HG03045 (cell line): ENCODE measurements at regions not wholly inside any gene's neighbourhood (a gene's known extent, or its start where the extent isn't known, plus 50 kb on each side); places are given as distances from the start of the nearest gene placed in this dataset.

Experiments used
- ATAC-seq: cut with Tn5 transposase; IDR thresholded peaks from one replicate; pipeline ENCODE4 v1.9.1; 2021; ENCODE audit warnings: mild to moderate bottlenecking, moderate library complexity; ENCODE audit not compliant: unreplicated experiment

DNA sequence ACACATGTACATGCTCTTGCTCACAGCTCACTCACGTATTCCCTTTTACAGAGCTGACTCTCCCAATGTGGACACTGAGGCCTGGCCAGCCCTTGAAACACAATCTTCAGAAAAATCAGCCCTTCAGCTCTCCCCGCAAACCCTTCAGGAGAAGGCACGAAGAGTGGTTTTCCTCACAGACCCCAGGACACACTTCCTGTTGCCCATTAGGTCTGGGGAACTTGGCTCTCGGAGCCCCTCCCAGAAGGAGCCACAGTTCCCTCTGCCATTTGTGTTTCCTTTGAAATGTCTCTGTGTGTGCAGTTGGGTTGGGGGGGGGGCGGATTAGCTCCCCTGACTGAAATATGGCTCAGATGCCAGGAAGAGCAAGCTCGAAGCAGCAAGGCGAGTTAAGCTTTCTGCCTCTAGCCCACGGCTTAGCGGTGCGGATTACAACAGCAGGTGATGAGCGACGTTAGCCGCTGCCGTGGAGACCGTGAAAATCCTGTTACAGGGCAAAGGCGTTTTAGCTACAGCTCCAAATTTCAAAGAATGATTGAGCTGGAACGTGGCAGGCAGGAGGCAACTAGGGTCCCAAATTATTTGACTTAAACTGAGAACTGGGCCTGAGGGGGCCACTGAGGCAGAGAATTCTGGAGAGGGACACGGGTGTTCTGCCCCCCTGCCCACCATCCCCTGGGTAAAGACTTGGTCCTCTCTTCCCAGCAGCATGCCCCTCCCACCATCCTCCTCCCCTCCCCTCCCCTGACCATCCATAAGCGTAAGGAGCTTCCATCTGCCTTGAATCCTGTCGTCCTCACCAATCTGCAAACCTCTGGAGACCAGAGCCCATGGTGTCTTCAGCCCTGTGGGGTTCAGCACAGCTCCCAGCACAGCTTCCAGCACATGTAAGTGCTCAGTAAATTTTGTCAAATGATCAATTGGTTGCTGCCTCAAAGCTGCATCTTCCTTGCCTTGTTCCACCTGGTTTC, 598.6 kb downstream of the BUD13 start:
- ATAC-seq = no peak

DNA sequence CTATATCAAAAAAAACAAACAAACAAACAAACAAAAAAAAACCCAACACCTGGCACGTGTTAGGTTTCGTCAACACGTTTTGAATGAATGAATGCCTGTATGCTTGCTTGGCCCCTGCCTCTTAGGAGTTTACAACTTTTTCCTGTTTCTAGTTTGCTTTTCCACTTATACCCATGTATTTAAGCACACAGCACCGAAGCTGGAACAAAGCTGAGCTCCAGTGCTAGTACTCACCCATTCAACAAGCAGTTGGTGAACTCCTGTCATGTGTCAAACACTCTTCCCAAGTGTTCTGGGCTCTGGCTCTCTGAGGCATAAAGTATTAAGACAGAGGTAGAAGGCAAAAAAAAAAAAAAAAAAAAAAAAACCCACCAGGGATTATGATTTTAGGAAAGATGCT, 599.3 kb downstream of the BUD13 start:
- no peak for ATAC-seq

DNA sequence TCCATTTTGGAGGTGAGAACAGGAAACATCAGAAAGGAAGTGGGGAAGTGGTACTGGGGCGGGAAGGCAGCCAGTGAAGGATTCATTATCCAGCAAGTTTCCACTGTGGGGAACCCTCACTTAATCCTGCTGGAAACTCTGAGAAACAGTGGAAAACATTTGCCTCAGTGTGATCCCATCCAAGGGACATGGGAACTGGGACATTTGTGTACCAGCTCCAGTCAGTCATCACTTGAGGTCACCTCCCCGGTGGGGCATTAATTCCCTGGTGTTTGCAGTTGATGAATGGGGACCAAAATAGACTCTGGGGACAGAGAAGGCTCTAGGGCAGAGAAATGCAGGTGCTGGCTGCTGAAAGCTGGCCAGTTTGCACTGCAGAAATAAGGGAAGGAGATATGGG, 599.9 kb downstream of the BUD13 start:
- ATAC-seq = no peak

DNA sequence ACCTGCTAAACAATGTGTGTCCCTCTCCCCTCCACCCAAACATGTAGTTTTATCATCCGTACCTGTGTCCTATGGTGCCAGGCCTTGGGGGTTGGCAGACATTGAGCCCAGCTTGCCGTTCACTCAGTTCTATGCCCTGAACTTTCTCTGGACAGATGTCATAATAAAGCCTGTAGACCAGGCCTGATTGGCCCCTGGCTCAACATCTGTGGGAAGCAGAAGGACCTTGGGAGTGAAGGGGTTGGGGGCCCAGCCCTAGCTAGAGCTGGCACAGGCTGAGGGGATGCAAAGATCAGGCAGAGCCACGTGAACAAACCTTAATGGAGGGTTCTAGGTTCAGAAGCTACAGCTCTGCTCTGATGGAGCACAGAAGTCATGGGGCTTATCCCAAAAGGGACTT, 600.6 kb downstream of the BUD13 start:
- no peak for ATAC-seq

DNA sequence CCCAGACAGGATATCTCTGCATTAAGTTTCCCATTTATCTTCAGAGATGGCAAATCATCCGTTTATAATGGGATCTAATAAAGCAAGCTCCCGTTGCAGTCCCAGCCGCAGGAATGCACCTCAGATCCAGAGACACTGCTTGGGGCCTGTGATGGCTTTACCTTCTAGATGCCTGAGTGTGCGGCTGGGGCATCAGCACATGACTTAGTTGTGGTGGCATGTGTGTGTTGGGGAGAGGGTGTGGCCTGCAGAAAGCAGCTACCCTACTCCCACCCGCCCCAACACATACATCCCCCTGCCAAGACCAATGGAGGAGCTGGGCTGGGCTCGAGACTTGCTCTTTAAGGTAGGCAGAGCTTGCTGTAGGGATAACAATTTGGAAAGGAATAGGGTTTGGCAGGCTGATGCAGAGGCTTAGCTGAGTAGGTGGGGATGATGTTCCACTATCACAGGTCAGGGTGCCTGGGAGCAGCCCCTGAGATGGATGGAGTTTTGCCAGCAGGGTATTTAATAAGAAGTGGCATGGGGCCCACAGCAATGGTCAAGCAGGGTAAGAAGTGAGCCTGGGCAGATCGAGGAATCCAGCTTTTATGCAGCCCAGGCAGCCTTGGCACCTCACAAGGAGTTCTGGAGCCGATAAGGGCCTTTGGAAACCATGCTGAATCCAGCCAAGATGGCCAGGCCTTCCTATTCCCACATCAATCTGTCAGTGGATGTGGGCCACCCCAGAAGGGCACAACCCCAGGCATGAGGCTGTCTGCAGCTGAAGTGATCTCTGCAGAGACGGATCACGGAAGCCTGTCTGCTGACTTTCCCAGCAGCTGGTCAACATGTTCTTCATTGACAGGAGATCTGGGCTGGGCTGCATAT, 601.3 kb downstream of the BUD13 start:
- no peak for ATAC-seq

DNA sequence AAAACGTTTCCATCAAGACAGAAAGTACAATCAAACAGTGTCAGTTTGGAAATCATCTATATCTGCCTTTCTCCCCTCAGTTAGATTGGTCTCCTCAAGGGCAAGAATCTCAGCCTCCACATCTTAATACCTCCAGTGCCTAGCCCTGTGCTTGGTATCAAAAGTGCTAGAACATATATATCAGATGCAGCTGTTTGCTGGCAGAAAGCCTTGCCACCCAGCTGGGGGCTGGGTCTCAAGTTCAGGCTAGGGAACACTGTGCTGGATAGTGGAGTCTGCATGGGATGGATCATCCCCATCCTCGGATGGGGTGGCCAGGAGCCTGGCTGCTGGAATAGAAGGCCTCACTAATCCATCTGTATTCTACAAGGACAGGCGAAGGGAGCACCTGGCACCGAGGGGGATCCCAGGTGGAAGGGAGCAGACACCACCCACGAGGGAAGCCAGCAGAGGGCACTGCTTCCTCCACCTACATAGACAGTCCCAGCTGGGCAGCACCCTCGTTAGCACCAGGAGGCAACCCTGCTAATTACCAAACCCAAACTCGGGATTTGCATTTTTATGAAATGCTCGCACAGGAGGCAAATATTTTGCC, 602.2 kb downstream of the BUD13 start:
- no peak for ATAC-seq

DNA sequence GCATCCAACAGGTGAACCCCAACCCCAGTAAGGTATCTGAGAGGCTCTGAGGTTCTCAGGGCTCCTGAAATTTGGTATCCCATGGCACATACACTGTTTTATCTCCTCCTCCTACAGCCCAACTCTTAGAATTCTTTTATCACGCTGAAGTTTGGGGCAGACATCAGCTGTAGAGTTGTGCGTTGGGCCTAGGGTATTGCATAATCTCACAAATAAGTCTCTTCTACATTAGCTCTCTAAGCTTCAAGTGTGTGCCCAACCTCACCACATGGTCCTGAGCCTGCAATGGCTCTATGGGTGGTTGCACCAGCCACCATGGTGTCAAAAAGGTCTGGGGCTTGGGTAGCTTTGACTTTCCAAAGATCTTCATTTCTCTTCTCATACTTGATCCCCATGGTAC, 603.0 kb downstream of the BUD13 start:
- no peak for ATAC-seq

DNA sequence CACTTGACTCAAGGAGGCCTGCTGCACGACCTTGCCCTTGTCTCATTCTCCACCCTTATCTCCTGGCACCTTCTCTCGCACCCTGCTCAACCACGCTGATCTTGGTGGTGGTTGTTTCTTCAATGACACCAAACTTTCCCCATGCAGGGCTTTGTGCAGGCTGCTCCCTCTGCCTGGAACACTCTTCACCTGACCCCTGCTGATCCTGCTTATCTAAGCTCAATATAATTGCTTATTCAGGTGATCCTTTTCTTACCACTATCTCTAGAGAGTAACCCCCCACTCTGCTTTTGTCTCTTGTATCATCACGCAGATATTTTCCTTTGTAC, 604.4 kb downstream of the BUD13 start:
- no peak for ATAC-seq

DNA sequence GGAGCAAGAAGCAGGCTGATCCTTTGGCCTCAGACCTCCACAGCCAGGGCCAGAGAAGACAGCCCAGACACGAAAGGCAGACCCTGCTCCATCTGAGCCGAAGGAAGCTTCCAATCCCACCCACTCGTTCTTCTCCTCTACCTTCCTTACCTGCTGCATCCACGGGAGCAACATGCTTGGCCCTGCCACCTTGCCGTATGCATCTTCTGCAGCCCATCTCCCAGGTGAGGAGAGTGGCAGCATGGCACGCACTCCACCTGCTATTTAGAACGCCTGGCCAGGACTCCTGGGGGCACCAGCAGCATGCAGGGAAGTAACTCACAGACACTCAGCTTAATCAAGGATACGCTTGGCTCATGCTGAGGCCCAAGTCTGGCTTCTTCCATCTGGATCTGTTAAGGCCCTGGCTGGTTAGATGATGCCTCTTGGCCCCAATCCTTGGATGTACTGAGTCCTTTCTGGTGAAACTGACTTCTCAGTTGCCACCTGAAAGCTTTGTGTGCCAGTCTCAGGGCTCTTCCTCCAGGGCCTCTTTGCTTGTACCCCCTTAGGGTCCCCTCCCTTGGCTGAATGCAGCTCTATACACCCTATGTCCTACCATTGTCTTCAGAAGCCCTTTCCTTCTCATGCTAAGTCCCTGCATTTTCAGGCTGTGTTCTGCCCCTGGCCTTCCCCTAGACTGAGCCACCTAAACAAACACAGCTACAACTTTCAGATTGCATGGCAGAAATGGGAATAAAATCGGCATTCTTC, 604.9 kb downstream of the BUD13 start:
- no peak for ATAC-seq

DNA sequence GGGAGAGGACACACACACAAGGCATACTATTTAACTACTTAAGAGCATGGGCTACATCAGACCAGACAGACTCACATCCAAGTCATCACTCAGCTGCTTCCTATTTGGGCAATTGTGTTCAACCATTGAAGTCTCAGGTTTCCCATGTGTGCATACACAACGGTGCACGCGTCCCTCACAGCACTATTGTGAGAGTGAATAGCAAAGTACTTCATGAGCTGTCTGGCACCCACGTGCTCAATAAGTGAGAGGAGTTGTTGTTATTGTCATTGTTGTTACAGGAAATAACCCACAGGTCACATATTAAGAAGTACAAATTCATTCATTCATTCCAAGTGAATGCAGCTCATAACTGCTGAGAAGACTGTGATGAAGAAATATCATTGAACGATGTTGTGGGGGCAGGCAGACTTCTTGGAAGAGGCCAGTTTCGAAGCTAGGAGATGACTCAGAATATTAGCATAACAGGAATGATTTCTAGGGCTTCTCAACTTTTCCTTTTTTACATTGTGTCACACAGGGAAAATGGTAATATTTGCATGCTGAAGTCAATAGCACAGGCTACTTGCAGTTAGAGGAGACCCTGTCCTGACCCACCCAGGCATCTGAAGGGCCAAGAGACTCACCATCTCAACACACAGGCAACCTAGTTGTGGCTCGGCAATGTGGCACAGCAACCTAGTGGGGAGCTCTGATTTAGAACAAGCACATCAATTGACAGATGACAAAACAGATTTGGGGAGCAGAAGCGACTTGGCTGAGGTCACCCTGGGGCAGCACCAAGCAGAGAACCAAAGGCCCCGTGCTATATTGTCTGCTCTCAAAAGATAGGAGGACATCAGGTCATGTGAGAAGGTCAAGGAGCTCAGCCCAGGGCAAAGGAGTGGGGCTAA, 606.0 kb downstream of the BUD13 start:
- ATAC-seq = no peak

DNA sequence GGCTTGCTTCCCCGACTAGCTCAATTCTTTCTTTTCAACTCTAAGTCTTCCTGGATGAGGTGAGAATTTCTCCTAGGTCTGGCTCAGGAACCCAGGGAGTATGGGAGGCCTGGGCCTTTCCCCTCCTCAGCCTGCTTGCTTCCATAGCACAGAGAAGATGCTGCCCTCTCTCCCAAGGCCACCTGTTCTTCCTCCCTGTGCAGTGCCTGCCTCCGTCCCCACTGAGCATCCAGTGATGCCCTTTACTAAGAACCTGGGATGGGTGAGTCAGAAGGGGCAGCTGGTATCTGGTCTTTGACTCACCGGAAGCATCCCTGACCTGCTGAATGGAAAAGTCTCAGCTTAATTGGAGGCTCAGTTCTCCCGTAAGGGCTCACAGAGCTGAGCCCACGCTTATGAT, 607.9 kb downstream of the BUD13 start:
- ATAC-seq = no peak

DNA sequence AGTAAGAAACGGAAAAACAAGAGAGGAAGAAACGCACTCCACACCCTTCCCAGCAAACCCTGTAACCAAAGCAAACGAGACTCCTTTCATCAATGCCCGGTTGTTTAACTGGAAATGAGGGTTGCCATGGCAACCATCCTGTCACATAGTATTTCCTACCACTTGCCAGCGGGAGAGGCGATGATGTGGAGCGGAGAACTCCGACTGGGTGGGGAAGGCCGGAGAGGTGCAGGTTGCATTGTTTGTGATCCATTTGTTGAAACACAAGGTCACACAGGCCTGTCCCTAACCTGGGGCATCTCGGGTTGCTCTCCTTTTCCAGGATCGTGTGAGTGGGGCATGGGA, 609.9 kb downstream of the BUD13 start:
- no peak for ATAC-seq

DNA sequence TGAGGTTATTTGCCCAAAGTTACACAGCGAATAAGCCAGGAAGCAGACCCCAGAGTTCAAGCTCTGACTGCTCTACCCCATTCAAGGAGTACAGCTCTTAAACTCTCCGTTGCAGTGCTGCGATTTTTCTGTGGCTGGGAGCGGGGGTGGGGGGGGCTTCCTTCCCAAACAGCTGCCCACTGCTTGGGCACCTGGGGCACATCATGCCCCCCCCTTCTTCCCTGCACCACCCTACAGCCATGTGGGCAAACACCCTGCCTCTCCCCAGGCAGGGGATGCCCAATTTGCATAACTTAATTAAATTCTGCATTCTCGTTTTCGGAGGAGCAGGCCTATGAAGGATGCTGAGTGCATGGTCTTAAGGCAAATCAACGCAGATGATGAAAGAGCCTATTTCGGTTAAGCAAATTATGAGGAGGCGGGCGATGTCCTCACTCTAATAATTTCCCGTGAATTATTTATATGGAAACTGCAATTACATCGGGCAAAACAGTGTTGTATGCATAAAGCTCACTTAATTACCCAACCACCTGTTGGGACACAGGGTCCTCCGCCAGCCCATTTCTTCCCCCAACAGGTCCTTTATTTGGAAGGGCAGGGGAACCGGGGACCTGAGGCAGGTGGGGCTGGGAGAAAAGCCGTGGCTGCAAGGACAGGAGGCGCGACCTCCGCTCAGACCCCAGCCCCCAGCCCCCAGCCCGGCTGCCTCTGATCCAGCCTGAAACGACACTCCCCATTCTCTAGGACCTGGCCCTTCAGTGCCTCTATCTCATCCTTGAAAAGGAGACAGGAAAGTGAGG, 610.5 kb downstream of the BUD13 start:
- ATAC-seq = no peak

DNA sequence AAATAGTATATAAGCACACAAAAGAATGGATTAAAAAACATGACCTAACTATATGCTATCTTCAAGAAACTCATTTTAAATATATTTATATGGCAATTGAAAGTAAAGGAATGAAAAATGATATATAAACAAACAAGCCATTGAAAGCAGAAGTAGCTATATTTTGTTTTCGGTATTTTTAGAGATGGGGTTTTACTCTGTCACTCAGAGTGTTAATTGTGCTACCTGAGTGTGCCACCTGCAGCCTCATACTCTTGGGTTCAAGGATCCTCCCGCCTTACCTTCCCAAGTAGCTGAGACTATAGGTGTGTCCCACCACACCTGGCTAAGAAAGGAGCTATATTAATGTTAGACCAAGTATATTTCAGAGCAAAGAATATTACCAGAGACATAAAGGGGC, 624.1 kb downstream of the BUD13 start:
- ATAC-seq = no peak

DNA sequence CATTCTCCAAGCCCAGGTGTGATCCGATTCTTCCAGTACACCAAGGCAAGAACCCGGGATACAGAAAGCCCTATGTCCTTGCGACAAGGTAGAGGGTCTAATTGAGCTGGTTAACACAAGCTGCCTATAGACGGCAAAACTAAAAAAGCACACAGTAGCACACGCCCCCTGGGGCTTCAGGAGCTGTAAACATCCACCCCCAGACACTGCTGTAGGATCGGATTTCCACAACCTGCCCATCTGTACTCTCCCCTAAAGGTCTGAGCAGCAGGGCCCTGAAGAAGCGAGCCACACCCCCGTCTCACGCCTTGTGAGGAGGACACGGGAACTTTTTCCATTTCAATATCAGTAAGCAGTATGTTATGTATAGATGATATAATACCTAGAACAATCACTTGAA, 624.7 kb downstream of the BUD13 start:
- no peak for ATAC-seq

DNA sequence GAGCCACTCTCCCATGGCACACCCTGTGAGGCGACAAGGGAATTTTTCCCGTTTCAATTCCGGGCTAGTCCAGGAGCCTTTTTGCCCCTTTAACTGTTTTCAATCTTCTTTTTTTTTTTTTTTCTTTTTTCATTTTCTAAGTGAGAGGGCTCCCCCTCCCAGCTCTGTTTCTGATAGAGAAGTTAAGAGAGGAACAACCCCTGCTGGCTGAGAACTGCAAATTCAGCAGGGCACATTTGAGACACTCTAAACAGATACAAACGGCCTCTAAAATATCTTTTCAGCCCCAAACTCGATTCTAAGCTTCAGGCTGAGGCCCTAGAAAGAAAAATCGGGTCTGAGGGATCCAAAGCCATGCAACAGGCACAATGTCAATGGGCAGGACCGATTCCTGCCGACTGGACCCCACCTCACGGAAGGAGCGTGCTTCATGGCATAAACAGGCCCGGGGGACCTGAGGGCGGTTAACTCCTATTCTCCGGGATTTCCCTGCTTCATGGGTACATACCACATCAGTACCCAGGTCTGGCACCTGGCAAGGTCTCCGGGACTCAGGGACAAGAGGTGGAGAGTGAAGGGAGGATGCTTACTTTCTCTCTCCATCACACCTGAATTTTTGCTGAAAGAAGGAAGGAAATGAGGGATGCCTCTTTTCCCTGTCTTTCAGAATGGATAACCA, 627.5 kb downstream of the BUD13 start:
- no peak for ATAC-seq

DNA sequence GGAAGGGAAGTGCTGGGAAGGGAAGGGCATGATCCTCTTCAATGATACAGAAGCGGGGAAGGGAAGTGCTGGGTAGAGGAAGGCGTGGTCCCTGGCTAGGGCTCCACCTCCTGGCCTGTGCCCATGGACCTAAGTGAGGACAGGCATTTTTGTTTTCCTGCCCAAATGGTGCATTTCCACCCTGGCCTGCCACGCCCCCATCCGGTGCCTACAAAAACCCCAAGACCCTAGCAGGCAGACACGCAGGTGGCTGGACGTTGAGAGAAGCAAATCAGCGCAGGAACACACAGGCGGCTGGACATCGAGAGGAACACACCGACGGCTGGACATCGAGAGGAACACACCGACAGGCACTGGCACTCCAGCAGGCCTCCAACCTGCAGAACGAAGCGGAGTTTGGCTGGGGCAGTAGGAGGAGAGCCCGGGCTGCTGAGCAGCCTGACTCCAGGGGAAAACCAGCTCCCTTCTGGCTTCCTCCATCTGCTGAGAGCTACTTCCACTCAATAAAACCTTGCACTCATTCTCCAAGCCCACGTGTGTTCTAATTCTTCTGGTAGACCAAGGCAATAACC, 628.3 kb downstream of the BUD13 start:
- ATAC-seq = no peak

DNA sequence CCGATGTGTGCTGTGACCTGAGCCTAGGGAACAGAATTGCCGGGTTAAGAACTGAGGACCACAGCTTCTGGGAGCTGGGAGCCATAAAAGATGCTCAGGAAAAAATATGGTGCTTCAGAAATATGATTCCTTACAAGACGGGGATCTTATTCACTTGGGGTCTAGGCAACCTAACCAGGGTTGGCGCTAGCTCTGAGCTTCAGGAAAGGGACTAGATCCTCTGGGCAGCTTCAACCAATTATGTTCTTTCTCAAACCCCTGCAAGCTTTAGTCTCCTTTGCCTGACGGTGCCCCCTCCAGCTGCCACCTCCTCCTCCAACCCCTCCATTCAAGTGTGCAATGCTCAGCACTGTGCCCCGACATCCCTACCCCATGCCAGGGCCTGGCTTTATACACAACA, 634.1 kb upstream of the CADM1 start:
- ATAC-seq = no peak
